SK-N-SH (cell line): ENCODE measurements at regions not wholly inside any gene's neighbourhood (a gene's known extent, or its start where the extent isn't known, plus 50 kb on each side); places are given as distances from the start of the nearest gene placed in this dataset.

Experiments used
- CTCF ChIA-PET: fragments of 300-600, 350-600 bp; formaldehyde crosslinking; extraction: SDS; loops from one replicate; lab custom pipeline; 2021; lab: Yijun Ruan, JAX
- POLR2A ChIA-PET: fragments of 350-600 bp; sonication (Branson Sonifier 250); formaldehyde crosslinking; extraction: SDS; loops from one replicate; lab custom pipeline; 2020; ENCODE audit warnings: antibody characterized with exemption, inconsistent platforms; lab: Yijun Ruan, JAX
- DNase-seq: peaks from one replicate; pipeline ENCODE4 v3.0.0; 2012
- H2AFZ ChIP-seq: fragments of 200-600 bp; sonication (generic); 2 replicates; pipeline ENCODE4 v1.8.1; 2016; ENCODE audit warnings: antibody characterized with exemption, mild to moderate bottlenecking, low read depth
- H3F3A ChIP-seq: fragments of 200-600 bp; sonication (generic); replicated peaks from 2 replicates; pipeline ENCODE3; 2016; ENCODE audit warnings: antibody characterized with exemption, mild to moderate bottlenecking; ENCODE audit not compliant: insufficient read depth
- H3K27ac ChIP-seq, 2 experiments: fragments of 200-500 bp in 1 of 2; fragments of 200-600 bp in 1 of 2; sonication (Bioruptor generic) in 1 of 2; sonication (generic), shearing (Covaris generic) in 1 of 2; 2 replicates each; pipeline versions ENCODE4 v1.5.1 to v1.6.1; 2014 to 2016; ENCODE audit warnings: low read depth in 2 of 2, inconsistent platforms in 1 of 2, low read length in 1 of 2, mild to moderate bottlenecking in 1 of 2, mixed read lengths in 1 of 2
- H3K27me3 ChIP-seq: fragments of 200-600 bp; sonication (generic), shearing (Covaris generic); 2 replicates; pipeline ENCODE4 v1.6.1; 2016; ENCODE audit warnings: mixed run types; ENCODE audit not compliant: insufficient read depth
- H3K36me3 ChIP-seq, 2 experiments: fragments of 200-500 bp in 1 of 2; fragments of 200-600 bp in 1 of 2; sonication (Bioruptor generic) in 1 of 2; sonication (generic) in 1 of 2; replicated peaks in 1 of 2; 2 replicates each; pipeline versions ENCODE3 to v1.5.1; 2014 to 2016; ENCODE audit warnings: low read length in 1 of 2, mild to moderate bottlenecking in 1 of 2; ENCODE audit not compliant: insufficient read depth in 2 of 2, control insufficient read depth in 1 of 2
- H3K4me1 ChIP-seq, 2 experiments: fragments of 200-500 bp in 1 of 2; fragments of 200-600 bp in 1 of 2; sonication (Bioruptor generic) in 1 of 2; sonication (generic), shearing (Covaris generic) in 1 of 2; 2 replicates each; pipeline versions ENCODE4 v1.5.1 to v1.6.1; 2014 to 2016; ENCODE audit warnings: low read depth in 1 of 2, low read length in 1 of 2, mixed run types in 1 of 2; ENCODE audit not compliant: insufficient read depth in 2 of 2, control insufficient read depth in 1 of 2
- H3K4me2 ChIP-seq: fragments of 200-600 bp; sonication (generic), shearing (Covaris generic); 2 replicates; pipeline ENCODE4 v1.6.1; 2017; ENCODE audit warnings: mixed run types
- H3K4me3 ChIP-seq, 2 experiments: fragments of 200-500 bp in 1 of 2; fragments of 200-600 bp in 1 of 2; sonication (Bioruptor generic) in 1 of 2; sonication (generic), shearing (Covaris generic) in 1 of 2; 2 replicates each; pipeline versions ENCODE4 v1.5.1 to v1.8.1; 2014 to 2016; ENCODE audit warnings: low read depth in 2 of 2, inconsistent platforms in 1 of 2, low read length in 1 of 2, mild to moderate bottlenecking in 1 of 2, mixed read lengths in 1 of 2, moderate library complexity in 1 of 2
- H3K79me2 ChIP-seq: fragments of 200-600 bp; sonication (generic); 2 replicates; pipeline ENCODE4 v1.8.1; 2017; ENCODE audit warnings: mild to moderate bottlenecking; ENCODE audit not compliant: insufficient read depth
- H3K9ac ChIP-seq: fragments of 200-600 bp; sonication (generic); 2 replicates; pipeline ENCODE4 v1.6.1; 2017; ENCODE audit warnings: mixed run types
- H3K9me2 ChIP-seq: fragments of 200-600 bp; sonication (generic); 2 replicates; pipeline ENCODE4 v1.6.1; 2017; ENCODE audit warnings: mixed run types
- H3K9me3 ChIP-seq: fragments of 200-600 bp; sonication (generic); 2 replicates; pipeline ENCODE4 v1.6.1; 2017; ENCODE audit warnings: mixed run types, mild to moderate bottlenecking, moderate library complexity
- H4K20me1 ChIP-seq: fragments of 200-600 bp; sonication (generic); 2 replicates; pipeline ENCODE4 v1.6.1; 2017; ENCODE audit warnings: mild to moderate bottlenecking, mixed run types; ENCODE audit not compliant: insufficient read depth
- CHD2 ChIP-seq: fragments of 150-350 bp; IDR thresholded peaks from 2 replicates; pipeline ENCODE4 v1.6.1; 2018; ENCODE audit warnings: low read length; ENCODE audit not compliant: partially characterized antibody
- FOSL2 ChIP-seq: IDR thresholded peaks from 2 replicates; pipeline ENCODE4 v1.4.0; 2012; ENCODE audit warnings: low read depth, mild to moderate bottlenecking, moderate library complexity, borderline replicate concordance
- NRF1 ChIP-seq: IDR thresholded peaks from 2 replicates; pipeline ENCODE4 v1.6.1; 2012; ENCODE audit warnings: low read depth, mild to moderate bottlenecking, low read length
- TCF12 ChIP-seq: IDR thresholded peaks from 2 replicates; pipeline ENCODE4 v1.4.0; 2012
- WGBS: methylation state at CpG from one replicate; pipeline ENCODE4 v1.1.6; 2017; ENCODE audit warnings: low lambda C conversion rate; 5-methylcytosine and 5-hydroxymethylcytosine counted together
- TF ChIP-seq, protein P1 (sequence below): fragments of 200-600 bp; sonication (generic); IDR thresholded peaks from 2 replicates; pipeline ENCODE4 v1.6.1; 2017; ENCODE audit warnings: antibody characterized with exemption, mild to moderate bottlenecking, moderate library complexity
- TF ChIP-seq, protein P2 (sequence below): IDR thresholded peaks from 2 replicates; pipeline ENCODE4 v1.6.1; 2012; ENCODE audit warnings: mild to moderate bottlenecking, low read depth, low read length, moderate library complexity

DNA sequence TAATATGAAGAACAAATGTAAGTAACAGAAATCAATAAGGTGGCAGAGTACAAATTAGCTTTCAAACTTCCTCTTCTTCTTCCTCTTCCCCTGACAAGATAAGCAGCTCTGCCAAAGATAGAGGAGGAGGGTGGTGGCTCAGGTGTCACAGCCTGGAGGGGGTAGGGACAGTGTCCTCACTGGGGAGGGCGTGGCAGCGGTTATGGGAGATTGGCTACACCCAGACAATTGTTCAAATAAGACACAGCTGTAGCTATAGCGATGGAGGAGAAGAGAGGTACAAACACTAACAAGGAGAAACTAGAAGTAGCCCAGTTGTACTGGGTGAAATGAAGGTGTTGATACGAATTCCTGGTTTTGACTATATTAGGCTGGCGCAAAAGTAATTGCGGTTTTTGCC lies 198.5 kb downstream of the TBXT start:
- no peak for DNase-seq

DNA sequence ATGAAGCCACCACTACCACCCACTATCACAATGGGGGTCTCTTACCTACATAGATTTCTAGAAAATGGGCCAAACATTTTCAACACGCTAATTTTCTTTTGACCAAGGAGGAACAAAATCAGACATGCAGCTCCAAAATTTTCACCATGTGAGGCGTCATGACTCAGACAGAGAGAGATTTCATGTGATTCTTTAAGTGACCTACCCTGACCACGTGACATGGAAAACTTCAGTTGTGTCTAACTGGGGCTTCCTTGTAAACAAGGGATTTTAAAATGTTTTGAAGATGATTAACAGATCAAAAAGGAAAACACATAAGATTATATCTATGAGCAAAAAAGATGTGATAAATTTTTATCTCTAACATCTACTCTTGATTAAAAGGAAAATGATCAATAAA lies 199.2 kb downstream of the TBXT start:
- 39% methylated on average over 3 of the region's 3 CpGs for WGBS

More for the DNA sequence above, 198.5 kb downstream of the TBXT start:
- Histone ChIP-seq H3K4me2 (no peak overlapping the region), H3F3A (no peaks in the 10 kb centered on the region), H3K9ac (no peak overlapping the region), H3K9me2 (no peaks in the 10 kb centered on the region), H3K4me3 (no peak overlapping the region), H3K27me3 (no peaks in the 10 kb centered on the region), H3K27ac (no peak overlapping the region), H3K9me3 (no peaks in the 10 kb centered on the region), H3K79me2 (no peaks in the 10 kb centered on the region), H3K4me1 (no peaks in the 10 kb centered on the region; a peak in 1 of 4 replicates), H3K36me3 (no peaks in the 10 kb centered on the region), H4K20me1 (no peaks in the 10 kb centered on the region), H2AFZ (no peak overlapping the region)
- POLR2A ChIA-PET: no interaction called here
- CTCF ChIA-PET: interaction anchor here (0.7 to 1.3 kb wide), 3 partner anchors 9 to 80 kb away, joined by 3 to 4 read pairs (median 4); no protein-coding TSS in a partner anchor
- 44% methylated on average over 6 of the region's 6 CpGs for WGBS
- no peak for TF ChIP-seq CHD2

More for the DNA sequence above, 199.2 kb downstream of the TBXT start:
- no peaks in the 10 kb centered on the region for H3F3A ChIP-seq
- DNase-seq: no peak
- H3K4me2 ChIP-seq: no peak overlapping the region
- TF ChIP-seq FOSL2 (no peak), TCF12 (no peak), NRF1 (no peak)
- TF ChIP-seq, protein P1, sequence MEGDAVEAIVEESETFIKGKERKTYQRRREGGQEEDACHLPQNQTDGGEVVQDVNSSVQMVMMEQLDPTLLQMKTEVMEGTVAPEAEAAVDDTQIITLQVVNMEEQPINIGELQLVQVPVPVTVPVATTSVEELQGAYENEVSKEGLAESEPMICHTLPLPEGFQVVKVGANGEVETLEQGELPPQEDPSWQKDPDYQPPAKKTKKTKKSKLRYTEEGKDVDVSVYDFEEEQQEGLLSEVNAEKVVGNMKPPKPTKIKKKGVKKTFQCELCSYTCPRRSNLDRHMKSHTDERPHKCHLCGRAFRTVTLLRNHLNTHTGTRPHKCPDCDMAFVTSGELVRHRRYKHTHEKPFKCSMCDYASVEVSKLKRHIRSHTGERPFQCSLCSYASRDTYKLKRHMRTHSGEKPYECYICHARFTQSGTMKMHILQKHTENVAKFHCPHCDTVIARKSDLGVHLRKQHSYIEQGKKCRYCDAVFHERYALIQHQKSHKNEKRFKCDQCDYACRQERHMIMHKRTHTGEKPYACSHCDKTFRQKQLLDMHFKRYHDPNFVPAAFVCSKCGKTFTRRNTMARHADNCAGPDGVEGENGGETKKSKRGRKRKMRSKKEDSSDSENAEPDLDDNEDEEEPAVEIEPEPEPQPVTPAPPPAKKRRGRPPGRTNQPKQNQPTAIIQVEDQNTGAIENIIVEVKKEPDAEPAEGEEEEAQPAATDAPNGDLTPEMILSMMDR: no peak
- TF ChIP-seq, protein P2, sequence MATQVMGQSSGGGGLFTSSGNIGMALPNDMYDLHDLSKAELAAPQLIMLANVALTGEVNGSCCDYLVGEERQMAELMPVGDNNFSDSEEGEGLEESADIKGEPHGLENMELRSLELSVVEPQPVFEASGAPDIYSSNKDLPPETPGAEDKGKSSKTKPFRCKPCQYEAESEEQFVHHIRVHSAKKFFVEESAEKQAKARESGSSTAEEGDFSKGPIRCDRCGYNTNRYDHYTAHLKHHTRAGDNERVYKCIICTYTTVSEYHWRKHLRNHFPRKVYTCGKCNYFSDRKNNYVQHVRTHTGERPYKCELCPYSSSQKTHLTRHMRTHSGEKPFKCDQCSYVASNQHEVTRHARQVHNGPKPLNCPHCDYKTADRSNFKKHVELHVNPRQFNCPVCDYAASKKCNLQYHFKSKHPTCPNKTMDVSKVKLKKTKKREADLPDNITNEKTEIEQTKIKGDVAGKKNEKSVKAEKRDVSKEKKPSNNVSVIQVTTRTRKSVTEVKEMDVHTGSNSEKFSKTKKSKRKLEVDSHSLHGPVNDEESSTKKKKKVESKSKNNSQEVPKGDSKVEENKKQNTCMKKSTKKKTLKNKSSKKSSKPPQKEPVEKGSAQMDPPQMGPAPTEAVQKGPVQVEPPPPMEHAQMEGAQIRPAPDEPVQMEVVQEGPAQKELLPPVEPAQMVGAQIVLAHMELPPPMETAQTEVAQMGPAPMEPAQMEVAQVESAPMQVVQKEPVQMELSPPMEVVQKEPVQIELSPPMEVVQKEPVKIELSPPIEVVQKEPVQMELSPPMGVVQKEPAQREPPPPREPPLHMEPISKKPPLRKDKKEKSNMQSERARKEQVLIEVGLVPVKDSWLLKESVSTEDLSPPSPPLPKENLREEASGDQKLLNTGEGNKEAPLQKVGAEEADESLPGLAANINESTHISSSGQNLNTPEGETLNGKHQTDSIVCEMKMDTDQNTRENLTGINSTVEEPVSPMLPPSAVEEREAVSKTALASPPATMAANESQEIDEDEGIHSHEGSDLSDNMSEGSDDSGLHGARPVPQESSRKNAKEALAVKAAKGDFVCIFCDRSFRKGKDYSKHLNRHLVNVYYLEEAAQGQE: no peak
- ChIA-PET POLR2A (no interaction called here), CTCF (interaction anchor here (1.3 kb wide), 1 partner anchor 8 kb away, joined by 4 read pairs; no protein-coding TSS in a partner anchor)
- no peaks in the 10 kb centered on the region for H3K36me3 ChIP-seq
- no peaks in the 10 kb centered on the region for H3K79me2 ChIP-seq
- no peaks in the 10 kb centered on the region; a peak in 1 of 4 replicates for H3K4me1 ChIP-seq
- H3K9ac ChIP-seq: no peak overlapping the region
- no peak overlapping the region for H2AFZ ChIP-seq
- no peaks in the 10 kb centered on the region for H3K9me3 ChIP-seq
- no peaks in the 10 kb centered on the region for H3K27me3 ChIP-seq
- H3K9me2 ChIP-seq: no peaks in the 10 kb centered on the region
- no peaks in the 10 kb centered on the region for H4K20me1 ChIP-seq
- no peak overlapping the region for H3K4me3 ChIP-seq
- H3K27ac ChIP-seq: no peak overlapping the region
